GM19035 (cell line): ENCODE measurements at regions not wholly inside any gene's neighbourhood (a gene's known extent, or its start where the extent isn't known, plus 50 kb on each side); places are given as distances from the start of the nearest gene placed in this dataset.

Experiments used
- ATAC-seq: cut with Tn5 transposase; IDR thresholded peaks from one replicate; pipeline ENCODE4 v1.9.1; 2021; ENCODE audit not compliant: unreplicated experiment

DNA sequence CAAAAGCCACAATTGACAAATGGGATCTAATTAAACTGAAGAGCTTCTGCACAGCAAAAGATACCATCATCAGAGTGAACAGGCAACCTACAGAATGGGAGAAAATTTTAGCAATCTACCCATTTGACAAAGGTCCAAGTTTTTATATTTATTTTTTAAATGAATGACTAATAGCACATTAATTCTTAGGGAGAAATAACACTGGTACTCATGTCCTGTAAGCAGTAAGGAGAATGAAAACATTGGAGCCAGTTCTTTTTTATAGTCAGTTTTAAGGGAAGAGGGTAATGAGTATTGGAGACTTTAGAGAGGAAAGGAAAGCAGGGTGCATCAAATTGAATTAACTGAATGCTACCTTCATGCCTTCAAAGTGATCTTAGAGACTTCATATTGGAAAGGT is 404.7 kb upstream of the TGFBR2 start:
- no peak for ATAC-seq

GRCh38 chr3:30203301-30203700 is 403.1 kb upstream of the TGFBR2 start:
- ATAC-seq, result no peak

DNA sequence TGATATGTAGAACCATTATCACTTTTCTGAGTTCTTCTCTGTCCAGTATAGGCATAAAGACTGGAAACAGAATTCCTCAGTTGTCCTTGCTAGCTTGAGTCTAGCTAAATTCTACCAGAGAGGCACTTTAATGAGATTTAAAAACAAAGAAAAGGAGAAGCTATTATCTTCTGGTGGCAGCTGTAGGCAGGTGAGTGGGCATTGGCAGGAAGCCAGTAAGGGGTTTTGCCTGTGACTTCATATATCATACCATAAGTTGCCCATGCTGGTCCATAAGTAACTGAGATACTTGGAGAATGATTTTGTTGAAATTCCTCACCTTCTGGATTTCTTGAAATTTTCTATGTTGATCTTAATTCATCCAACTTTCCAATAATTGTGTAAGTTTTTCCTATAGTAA is 402.3 kb upstream of the TGFBR2 start:
- ATAC-seq, result no peak

- ATAC-seq, result no peak
These were observed 400.4 kb upstream of the TGFBR2 start for GRCh38 chr3:30206051-30206450.

DNA sequence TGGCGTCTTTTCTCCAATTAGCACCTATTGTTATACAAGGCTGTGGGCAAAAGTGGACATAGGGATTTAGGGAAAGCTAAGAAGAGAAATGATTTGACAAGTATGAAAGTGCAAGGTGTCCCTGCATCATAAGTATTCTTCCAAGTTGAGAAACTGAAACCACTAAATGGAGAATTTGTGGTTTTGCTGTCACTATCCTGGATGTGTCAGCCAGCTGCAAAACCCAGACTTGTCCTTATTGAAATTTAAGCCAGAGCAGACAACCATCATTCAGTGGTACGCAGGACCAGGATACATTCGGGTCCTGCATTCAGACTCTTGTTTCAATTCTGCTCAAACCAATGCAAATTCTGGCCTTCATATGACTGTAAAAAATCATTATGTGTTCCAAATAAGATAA is 384.8 kb upstream of the TGFBR2 start:
- no peak for ATAC-seq

DNA sequence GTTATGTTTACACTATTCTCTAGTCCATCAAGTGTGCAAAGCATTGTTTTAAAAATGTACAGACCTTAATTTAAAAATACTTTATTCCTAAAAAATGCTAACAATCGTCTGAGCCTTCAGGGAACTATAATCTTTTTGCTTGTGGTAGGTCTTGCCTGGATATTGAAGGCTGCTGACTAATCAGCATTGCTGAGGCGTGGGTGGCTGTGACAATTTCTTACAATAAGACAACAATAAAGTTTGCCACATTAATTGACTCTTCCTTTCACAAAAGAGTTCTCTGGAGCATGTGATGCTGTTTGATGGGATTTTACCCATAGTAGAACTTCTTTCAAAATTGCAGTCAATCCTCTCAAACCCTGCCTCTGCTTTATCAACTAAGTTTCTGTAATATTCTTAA is 384.0 kb upstream of the TGFBR2 start:
- no peak for ATAC-seq

- no peak for ATAC-seq
These were observed 381.4 kb upstream of the TGFBR2 start for GRCh38 chr3:30225021-30225420.

DNA sequence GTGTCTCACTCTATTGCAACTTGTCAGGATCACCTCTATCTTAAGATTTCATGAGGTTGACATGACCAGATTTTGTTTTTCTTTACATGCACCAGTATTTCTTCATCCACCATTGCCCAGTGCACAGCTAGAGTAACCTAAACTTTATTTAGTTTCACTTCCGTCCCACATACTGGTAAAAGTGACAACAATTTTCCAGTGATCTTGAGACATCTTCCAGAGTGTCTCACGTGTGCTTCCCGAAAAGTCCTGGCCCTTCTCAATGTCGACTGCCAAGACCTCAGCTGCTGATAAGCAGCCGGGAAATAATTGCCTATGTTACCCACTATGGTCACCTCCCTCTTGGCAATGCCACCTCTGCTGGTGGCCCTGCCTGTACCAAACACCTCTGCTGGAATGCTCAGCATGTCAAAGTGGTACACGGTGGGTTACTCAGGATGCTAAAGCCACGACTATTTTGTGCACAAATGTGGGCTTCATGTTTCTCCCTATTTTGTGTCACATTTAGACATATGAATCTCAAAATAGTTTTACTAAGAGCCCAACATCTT is 379.7 kb upstream of the TGFBR2 start:
- ATAC-seq, result no peak

- no peak for ATAC-seq
These were observed 378.7 kb upstream of the TGFBR2 start for GRCh38 chr3:30227571-30228301.

- ATAC-seq, result no peak
These were observed 378.1 kb upstream of the TGFBR2 start for GRCh38 chr3:30228302-30228631.

DNA sequence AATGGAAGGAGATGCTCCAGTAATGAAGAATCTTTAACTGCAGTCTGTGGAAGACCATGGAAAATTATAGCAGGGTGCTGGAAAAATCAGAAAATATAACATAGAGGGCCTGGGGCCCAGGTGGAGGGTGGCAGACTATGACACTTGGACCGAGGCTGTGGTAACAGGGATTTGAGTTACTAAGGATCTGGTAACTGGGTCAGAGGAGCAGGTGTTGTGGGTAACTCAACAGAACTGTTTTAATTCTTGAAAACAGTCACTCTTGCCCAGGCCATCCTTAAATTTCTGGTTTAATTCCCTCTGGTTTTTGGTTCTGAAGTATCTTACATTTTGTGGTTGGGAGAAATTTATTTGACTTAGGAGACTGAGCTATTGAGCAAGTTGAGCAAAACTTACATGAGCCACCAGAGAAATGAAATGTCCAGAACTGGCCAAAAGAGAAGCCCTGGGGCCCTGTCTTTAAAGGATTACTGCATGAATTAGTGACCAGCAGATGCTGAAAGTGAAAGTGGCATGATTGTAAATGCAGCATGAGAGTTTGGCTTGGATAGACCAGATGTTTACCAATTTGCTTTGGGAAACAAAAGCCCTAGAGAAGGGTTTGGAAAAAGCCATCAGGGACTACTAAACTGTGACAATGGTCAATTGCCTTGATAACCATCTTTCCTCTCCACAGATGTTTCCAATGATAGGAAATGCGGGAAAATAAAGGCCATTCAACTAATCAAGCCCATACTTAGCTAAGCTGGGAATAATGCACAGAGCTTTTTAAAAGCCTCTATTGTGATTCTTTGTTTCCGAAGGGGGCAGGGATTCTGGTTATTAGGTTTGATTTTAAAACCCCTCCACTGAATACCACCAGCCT is 374.9 kb upstream of the TGFBR2 start:
- ATAC-seq, result no peak

GRCh38 chr3:30232142-30232541 is 374.3 kb upstream of the TGFBR2 start:
- no peak for ATAC-seq

GRCh38 chr3:30233913-30234646 is 372.3 kb upstream of the TGFBR2 start:
- no peak for ATAC-seq

DNA sequence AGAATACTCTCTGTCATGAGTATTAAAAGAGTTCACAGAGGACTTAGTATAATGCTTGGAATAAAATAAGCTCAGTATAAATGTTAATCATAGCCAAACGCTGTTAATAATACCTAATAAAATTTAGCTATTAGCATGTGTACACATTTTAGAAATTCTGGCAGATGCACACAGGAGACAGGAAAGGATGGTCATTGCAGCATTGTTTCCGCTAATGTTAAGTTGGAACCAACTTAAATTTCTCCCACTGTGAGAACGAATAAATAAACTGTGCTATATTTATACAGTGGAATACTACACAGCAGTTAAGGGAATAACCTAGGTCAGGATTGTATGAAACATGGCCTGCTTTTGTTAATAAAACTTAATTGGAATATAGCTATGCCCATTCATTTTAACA is 370.4 kb upstream of the TGFBR2 start:
- ATAC-seq, result no peak

GRCh38 chr3:30241721-30242120 is 364.7 kb upstream of the TGFBR2 start:
- no peak for ATAC-seq

GRCh38 chr3:30245858-30246622 is 360.4 kb upstream of the TGFBR2 start:
- ATAC-seq, result no peak

DNA sequence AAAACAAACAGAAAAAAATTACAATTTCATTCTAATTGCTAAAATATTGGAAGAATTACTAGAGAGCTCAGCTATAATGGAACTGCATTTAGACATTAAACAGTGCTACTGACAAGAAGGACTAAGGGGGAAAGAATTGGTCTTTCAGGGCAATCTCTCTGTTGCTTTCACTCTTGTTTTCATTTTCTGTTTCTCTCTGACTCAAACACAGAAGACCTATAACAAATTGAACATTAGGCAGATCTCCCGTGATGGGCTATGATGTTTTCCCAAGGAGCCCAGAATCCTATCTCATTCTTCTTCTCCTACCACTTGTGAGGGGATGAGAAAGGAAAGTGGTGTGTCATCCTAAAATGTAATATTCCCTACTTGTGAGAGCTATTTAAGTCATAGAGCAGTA is 358.0 kb upstream of the TGFBR2 start:
- peak; percentile 86 for ATAC-seq

DNA sequence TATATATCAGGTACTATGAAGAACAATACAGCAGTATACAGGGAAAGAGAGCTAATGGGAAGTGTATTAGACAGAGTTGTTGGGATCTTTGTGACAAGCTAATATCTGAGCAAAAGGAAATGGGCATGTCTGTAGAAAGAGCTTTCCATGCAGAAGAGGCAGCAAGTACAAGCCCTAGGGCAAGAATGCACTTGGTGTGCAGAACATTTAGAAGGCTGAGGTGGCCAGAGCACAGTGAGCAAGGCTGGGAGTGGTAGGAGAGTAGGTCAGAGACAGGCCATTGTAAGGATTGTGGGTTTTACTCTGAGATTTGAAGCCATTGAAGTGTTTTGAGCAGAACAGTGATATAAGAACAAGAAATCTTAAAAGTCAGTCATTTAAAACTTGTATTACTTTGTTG is 353.9 kb upstream of the TGFBR2 start:
- no peak for ATAC-seq

DNA sequence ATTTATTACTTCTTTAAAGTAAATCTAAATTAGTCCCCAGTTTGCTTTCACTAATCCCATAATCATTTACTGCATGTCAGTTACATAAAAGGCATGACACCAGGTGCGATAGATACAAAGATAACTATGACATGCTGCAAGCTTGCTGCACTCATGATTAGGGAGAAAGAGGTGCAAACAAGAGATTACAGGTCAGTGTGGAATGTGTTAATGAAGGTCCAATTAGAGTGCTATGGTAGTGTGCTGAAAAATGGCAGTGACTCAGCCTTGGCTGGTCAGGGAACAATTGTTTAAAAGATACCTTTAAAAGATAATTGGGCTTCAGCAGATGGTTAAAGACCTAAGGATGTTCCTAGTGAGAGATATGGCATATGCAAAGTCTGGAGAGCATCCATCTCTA is 352.6 kb upstream of the TGFBR2 start:
- no peak for ATAC-seq

- no peak for ATAC-seq
These were observed 349.9 kb upstream of the TGFBR2 start for GRCh38 chr3:30256474-30256873.
